ENCODE measurements at regions not wholly inside any gene's neighbourhood (a gene's known extent, or its start where the extent isn't known, plus 50 kb on each side); places are given as distances from the start of the nearest gene placed in this dataset.

DNA sequence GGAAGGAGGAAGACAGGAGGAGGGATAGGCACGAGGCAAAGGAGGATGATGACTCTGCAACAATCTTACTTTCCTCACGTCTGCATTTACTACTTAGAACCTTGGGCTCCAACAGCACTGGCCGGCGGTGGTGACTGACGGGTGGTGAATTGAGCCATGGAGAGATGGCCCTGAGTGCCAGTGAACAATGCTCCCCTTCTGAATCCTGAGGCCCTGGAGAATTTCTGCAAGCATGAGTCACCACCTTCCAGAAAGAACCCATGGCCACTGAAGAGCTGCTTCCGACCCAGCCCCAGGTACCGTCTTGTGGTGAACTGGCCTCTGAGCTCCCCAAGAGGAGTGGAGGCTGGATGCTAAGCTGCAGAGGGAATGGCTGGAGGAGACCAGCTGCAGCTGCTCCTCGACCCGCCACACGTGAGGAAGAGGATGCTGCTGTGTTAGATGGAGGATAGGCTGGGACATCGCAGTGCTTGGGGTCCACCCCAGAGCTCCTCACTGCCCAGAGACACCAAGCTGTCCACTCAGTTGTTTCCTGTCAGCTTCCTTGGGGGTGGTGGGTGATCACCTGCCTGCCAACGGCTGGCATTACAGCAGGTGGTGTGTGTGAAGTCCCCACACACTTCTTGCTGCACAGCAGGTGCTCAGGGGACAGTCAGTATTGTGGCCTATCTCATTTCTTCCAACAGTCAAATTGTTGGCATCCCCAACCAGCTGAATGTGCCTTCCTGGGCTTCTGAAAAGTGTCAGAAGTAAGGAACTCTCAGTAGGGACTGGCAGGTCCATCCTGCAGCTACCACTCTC is 186.5 kb upstream of the ID2 start (continued):
- TF ChIP-seq ZFX (IDR thresholded peaks at IDR 0.05) (no peak), EZH2phosphoT487 (IDR thresholded peaks at IDR 0.05; ENCODE audit: borderline replicate concordance) (no peak)

DNA sequence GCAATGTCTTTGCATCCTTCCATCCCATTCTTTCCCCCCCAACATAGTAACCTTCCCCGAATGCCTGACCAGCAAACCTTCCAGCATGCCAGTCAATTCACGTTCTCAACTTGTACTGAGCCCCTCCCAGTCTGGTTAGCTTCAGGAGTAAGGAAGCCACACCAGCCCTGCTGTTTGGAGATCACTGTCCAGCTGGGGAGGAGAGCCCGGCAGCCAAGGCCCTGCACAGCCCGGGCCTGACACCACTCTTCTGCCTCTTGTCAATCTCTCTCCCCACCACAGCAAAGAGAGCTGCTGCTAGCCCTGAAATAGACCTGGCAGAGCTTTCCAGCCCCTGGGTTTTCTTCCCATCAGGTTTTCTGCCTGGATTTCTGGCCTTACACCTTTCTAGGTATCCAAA is 185.8 kb upstream of the ID2 start:
- intact Hi-C loops (cut with micrococcal nuclease) = no loop called here
- H3K4me1 ChIP-seq (ENCODE audit: control insufficient read depth in 1 of 2, insufficient read depth in 2 of 2, low read length in 2 of 2) = peaks cover 0 to 8% of the 10 kb centered on the region in 2 experiments; a peak in 1 of 4 replicates
- ATAC-seq (no peak), DNase-seq (ENCODE audit: low read depth, low spot score) (no peak)
- no peaks in the 10 kb centered on the region for H3K79me2 ChIP-seq (ENCODE audit: insufficient read depth, low read length)
- H3K9me2 ChIP-seq (ENCODE audit: insufficient read depth) = no peaks in the 10 kb centered on the region
- H4K20me1 ChIP-seq (ENCODE audit: insufficient read depth) = no peaks in the 10 kb centered on the region
- no peak overlapping the region for H3K4me2 ChIP-seq (ENCODE audit: low read length)
- no peak overlapping the region for H3K27ac ChIP-seq (ENCODE audit: low read depth, low read length)
- no peaks in the 10 kb centered on the region for H3K27me3 ChIP-seq (ENCODE audit: insufficient read depth, low read length)
- no peak overlapping the region for H3K4me3 ChIP-seq (replicated peaks in 1 of 2; ENCODE audit: low read depth in 1 of 2, low read length in 2 of 2)
- H3K36me3 ChIP-seq (ENCODE audit: control insufficient read depth in 1 of 2, insufficient read depth in 2 of 2, low read length in 2 of 2) = no peaks in the 10 kb centered on the region
- H2AFZ ChIP-seq (ENCODE audit: low read depth, low read length, poor library complexity, severe bottlenecking) = no peak overlapping the region
- ChIA-PET RAD21 (ENCODE audit: low non-redundant PET in 1 of 2, low total read pairs in 2 of 2, uncharacterized antibody in 2 of 2, unreplicated experiment in 2 of 2) (no interaction called here), CTCF (no interaction called here), POLR2A (no interaction called here)
- TF ChIP-seq SP1 (IDR thresholded peaks at IDR 0.05; ENCODE audit: low read depth) (no peak), SIN3A (IDR thresholded peaks at IDR 0.05; ENCODE audit: low read depth) (no peak), CBX3 (IDR thresholded peaks at IDR 0.05; ENCODE audit: low read depth) (no peak), EZH2phosphoT487 (IDR thresholded peaks at IDR 0.05; ENCODE audit: borderline replicate concordance) (no peak), YY1 (IDR thresholded peaks at IDR 0.05; ENCODE audit: extremely low read depth, insufficient replicate concordance, low read depth, low read length) (no peak), RAD21 (IDR thresholded peaks at IDR 0.05; ENCODE audit: low read depth) (no peak), EZH2 (IDR thresholded peaks at IDR 0.05) (no peak), JUND (IDR thresholded peaks at IDR 0.05) (no peak), POLR2A (IDR thresholded peaks at IDR 0.05; ENCODE audit: borderline replicate concordance, extremely low read depth, insufficient read depth, insufficient read length) (no peak), ELF1 (IDR thresholded peaks at IDR 0.05; ENCODE audit: borderline replicate concordance, low read depth) (no peak), CEBPB (IDR thresholded peaks at IDR 0.05; ENCODE audit: low read depth) (no peak), SRF (IDR thresholded peaks at IDR 0.05; ENCODE audit: low read depth) (no peak)
- TF ChIP-seq, protein P1, sequence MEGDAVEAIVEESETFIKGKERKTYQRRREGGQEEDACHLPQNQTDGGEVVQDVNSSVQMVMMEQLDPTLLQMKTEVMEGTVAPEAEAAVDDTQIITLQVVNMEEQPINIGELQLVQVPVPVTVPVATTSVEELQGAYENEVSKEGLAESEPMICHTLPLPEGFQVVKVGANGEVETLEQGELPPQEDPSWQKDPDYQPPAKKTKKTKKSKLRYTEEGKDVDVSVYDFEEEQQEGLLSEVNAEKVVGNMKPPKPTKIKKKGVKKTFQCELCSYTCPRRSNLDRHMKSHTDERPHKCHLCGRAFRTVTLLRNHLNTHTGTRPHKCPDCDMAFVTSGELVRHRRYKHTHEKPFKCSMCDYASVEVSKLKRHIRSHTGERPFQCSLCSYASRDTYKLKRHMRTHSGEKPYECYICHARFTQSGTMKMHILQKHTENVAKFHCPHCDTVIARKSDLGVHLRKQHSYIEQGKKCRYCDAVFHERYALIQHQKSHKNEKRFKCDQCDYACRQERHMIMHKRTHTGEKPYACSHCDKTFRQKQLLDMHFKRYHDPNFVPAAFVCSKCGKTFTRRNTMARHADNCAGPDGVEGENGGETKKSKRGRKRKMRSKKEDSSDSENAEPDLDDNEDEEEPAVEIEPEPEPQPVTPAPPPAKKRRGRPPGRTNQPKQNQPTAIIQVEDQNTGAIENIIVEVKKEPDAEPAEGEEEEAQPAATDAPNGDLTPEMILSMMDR (IDR thresholded peaks at IDR 0.05 in 2 of 3, conservative IDR thresholded peaks at IDR 0.05 in 1 of 3; ENCODE audit: borderline replicate concordance in 1 of 3, insufficient read depth in 1 of 3, low read depth in 2 of 3, low read length in 2 of 3) = no peak
- TF ChIP-seq, protein P2, sequence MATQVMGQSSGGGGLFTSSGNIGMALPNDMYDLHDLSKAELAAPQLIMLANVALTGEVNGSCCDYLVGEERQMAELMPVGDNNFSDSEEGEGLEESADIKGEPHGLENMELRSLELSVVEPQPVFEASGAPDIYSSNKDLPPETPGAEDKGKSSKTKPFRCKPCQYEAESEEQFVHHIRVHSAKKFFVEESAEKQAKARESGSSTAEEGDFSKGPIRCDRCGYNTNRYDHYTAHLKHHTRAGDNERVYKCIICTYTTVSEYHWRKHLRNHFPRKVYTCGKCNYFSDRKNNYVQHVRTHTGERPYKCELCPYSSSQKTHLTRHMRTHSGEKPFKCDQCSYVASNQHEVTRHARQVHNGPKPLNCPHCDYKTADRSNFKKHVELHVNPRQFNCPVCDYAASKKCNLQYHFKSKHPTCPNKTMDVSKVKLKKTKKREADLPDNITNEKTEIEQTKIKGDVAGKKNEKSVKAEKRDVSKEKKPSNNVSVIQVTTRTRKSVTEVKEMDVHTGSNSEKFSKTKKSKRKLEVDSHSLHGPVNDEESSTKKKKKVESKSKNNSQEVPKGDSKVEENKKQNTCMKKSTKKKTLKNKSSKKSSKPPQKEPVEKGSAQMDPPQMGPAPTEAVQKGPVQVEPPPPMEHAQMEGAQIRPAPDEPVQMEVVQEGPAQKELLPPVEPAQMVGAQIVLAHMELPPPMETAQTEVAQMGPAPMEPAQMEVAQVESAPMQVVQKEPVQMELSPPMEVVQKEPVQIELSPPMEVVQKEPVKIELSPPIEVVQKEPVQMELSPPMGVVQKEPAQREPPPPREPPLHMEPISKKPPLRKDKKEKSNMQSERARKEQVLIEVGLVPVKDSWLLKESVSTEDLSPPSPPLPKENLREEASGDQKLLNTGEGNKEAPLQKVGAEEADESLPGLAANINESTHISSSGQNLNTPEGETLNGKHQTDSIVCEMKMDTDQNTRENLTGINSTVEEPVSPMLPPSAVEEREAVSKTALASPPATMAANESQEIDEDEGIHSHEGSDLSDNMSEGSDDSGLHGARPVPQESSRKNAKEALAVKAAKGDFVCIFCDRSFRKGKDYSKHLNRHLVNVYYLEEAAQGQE (IDR thresholded peaks at IDR 0.05; ENCODE audit: low read depth) = no peak
- TF ChIP-seq, protein P3, sequence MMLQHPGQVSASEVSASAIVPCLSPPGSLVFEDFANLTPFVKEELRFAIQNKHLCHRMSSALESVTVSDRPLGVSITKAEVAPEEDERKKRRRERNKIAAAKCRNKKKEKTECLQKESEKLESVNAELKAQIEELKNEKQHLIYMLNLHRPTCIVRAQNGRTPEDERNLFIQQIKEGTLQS (IDR thresholded peaks at IDR 0.05) = no peak
- TF ChIP-seq, protein P4, sequence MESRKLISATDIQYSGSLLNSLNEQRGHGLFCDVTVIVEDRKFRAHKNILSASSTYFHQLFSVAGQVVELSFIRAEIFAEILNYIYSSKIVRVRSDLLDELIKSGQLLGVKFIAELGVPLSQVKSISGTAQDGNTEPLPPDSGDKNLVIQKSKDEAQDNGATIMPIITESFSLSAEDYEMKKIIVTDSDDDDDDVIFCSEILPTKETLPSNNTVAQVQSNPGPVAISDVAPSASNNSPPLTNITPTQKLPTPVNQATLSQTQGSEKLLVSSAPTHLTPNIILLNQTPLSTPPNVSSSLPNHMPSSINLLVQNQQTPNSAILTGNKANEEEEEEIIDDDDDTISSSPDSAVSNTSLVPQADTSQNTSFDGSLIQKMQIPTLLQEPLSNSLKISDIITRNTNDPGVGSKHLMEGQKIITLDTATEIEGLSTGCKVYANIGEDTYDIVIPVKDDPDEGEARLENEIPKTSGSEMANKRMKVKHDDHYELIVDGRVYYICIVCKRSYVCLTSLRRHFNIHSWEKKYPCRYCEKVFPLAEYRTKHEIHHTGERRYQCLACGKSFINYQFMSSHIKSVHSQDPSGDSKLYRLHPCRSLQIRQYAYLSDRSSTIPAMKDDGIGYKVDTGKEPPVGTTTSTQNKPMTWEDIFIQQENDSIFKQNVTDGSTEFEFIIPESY (IDR thresholded peaks at IDR 0.05; ENCODE audit: extremely low read depth, insufficient replicate concordance, low read length) = no peak
- no peak overlapping the region for H3K9ac ChIP-seq (ENCODE audit: low read length)
- BruUV-seq (replicated peaks) = no TSS peak
- H3K9me3 ChIP-seq (ENCODE audit: control insufficient read depth in 1 of 2, insufficient read depth in 1 of 2, low read depth in 1 of 2, low read length in 2 of 2) = no peaks in the 10 kb centered on the region
